DMS79 (cell line): ENCODE measurements at regions not wholly inside any gene's neighbourhood (a gene's known extent, or its start where the extent isn't known, plus 50 kb on each side); places are given as distances from the start of the nearest gene placed in this dataset.
"Not testable (repeated sequence)": the region's sequence is repeated elsewhere in the genome, so short reads cannot be mapped to it uniquely, and the experiment has no call there.

Source experiments
- DNase-seq: peaks from one replicate; lab custom pipeline; 2025; lab: John Stamatoyannopoulos, UW

GRCh38 chr3:78313332-78313731 lies 1273.4 kb downstream of the ROBO2 start:
- no peak for DNase-seq

DNA sequence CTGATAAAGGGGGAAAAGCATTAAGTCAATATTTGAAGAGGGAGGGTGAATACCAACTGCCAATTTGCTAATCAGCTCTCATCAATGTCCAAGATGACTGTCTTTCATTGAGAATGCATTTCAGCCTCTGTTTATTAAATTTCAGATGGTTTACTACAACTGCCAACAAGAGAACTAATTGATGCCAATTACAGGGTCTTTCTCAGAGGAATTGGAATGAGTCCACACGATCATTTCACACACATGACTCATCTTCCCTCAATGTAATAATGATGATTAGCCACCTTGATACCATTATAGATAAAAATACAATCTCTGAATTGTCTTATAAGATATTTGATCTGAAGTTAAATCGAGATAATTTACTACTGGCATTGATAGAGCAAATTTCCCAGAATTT lies 1274.4 kb downstream of the ROBO2 start:
- no peak for DNase-seq

DNA sequence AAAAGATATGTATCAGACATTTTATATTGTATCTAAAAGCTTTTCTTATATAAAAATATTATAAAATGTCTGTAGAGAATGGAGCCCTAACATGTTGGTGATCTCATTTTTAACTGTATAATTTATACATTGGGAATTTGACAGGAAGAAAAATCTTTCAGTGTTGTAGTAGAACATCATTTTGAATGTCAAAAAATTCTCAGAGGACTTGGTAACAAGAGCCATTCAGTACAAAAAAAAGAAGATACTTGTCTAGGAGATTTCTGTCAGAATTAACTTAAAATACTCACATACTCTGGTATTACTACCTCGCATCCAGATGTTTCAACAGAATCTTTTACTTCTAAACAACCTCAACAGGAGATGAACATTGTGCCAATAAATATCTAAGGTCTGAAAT lies 1277.9 kb downstream of the ROBO2 start:
- no peak for DNase-seq

- DNase-seq = no peak
Observed at GRCh38 chr3:78322780-78323179, 1282.9 kb downstream of the ROBO2 start.

DNA sequence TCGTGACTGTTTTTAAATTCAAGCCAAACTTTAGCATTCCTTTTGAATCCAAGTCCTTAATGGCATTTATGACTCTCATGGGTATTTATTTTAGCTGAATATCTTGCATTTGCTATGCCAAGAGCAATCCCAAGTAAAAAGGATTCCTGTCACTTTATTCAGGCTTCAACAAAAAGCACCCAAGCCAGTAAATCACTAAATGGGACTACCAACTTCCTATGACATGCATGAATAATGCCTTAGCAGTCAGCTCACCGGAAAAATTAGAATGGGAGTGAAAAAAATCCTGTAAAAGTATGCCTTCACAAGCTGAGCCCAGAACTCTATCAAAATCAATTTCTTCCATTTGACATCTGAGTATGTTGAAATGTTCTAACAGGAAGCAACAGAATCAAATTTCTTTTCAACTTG lies 1297.9 kb downstream of the ROBO2 start:
- DNase-seq = no peak

DNA sequence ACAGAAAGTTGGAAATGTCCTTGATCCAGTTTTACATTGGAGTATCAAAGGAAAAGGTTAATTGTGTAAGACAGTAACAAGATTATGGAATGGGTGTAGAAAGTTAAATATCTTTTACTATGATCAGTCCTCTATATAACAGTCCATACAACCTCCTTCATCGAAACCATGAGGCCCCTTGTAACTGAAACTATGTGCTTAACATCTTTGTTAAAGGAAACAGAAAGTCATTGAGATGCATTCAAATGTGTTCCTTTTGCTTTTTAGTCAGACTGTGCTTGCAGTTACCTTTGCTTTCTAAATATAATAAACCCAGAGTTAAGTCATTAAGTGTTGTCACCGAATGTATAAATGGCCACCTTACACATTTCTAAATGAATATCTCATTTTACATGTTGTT lies 1298.5 kb downstream of the ROBO2 start:
- no peak for DNase-seq

DNA sequence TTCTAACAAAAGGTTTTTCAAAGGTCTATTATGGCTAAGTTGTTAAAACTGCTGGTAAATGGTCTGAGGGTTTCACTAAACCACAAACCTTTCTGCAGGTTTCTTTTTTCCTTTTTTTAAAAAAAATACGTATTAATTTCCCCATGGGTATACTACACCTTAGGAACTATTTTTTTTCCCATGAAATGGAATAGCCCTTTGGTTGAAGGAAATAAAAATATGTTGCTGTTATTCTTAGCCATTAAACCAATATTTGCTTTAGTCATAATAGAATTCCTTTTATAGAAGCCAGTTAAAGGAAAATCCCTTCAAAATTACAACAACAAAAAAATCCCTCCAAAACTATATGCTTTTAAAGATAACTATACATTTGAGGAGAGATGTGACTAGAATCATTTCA lies 1303.3 kb downstream of the ROBO2 start:
- no peak for DNase-seq

DNA sequence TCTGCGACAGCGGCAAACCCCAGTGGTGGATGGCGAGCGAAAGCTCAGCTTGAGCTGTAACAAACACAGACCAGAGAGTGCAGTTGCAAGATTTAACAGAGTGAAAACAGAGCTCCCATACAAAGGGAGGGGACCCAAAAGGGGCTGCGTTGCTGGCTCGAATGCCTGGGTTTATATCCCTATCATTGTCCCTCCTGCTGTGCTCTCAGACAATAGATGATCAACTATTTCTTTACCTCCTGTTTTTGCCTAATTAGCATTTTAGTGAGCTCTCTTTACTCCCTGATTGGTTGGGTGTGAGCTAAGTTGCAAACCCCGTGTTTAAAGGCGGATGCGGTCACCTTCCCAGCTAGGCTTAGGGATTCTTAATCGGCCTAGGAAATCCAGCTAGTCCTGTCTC lies 1304.4 kb downstream of the ROBO2 start:
- not testable (repeated sequence) for DNase-seq

GRCh38 chr3:78344918-78345317 lies 1305.0 kb downstream of the ROBO2 start:
- no peak for DNase-seq

DNA sequence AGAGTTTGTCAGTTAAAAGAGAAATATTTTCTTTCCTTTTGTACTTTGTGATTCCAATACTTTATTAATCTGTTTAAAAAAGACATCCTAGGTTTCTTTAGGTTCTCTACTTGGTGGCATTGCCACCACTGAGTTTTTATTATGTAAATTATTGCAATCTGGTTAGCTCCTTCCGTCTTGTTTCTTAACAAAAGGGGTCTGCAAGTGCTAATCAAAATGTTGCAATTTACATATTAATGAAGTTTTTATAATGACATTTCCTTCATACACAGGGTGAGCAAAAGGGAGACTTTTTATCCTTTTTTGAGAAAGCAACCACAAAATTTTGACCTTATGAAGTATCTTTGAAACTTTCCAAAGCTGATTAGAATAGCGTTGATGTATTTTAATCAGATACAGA lies 1307.3 kb downstream of the ROBO2 start:
- DNase-seq = no peak

GRCh38 chr3:78348664-78349063 lies 1308.8 kb downstream of the ROBO2 start:
- DNase-seq = no peak

DNA sequence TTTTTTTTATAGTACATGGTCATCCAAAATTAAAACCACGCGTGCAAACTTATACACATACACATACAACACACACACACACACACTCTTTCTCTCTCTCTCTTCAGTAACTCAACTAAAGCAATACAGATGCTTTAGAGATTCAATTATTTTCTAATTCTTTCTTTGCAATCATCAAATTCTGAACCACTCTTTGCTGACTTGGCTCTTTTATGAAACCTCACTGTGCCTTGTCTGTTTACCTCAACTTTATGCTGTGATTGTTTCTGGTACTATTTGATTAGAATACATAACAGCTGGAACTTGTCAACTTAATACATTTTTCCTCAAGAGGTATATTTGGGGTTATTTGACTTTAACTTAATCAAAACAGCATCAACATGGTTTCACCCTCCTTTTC lies 1309.7 kb downstream of the ROBO2 start:
- DNase-seq = no peak

DNA sequence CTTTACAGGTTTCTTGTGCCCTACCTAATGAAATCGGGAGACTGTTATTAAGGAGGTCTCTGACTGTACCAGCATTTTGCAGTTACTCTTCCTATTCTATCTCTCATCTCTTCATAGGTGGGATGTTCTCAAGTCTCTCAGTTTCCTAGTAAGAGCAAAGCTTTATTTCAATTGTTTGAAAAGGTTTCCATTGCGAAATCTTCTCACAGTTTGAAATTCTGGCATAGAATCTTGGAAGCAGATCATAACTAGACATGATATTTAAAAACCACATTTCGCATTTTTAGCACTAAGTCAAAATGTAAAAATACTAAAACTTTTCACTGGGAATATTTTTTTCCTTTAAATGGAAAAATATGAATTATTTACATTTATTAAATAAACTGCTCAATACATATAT lies 1311.4 kb downstream of the ROBO2 start:
- DNase-seq = no peak

- no peak for DNase-seq
Observed at GRCh38 chr3:78353231-78353630, 1313.3 kb downstream of the ROBO2 start.

- no peak for DNase-seq
Observed at GRCh38 chr3:78360849-78361248, 1321.0 kb downstream of the ROBO2 start.

DNA sequence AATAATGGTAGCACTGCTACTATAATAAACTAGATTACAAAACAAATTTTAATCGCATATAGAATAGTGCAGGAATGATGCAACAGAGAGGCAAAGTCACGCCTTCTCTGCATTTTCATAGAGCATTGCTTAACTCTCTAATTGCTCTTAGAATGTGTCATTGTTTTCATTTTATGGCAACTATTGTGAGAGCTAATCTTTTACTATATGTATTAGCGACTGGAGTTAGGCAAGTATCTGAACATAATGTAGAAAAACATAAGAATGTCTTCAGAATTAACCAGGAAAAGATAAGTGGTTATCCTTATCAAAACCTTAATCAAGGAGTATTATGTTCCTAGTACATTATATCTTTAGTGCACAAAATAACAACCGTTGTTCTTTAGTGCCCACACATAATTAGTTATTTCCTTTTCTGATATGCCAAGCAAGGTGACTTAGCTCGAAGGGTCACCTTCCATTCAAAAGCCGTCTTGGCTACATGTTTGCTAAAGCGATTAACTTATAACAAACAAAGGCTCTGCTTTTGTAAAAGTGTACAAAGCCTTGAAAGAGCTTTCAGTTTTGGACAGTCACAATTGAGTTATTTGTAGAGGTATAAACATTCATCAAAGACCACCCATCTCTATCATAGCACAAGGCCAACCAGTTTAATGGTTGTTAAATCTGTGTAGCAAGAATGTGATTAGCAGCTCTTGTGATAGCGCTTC lies 1328.9 kb downstream of the ROBO2 start:
- DNase-seq = no peak

DNA sequence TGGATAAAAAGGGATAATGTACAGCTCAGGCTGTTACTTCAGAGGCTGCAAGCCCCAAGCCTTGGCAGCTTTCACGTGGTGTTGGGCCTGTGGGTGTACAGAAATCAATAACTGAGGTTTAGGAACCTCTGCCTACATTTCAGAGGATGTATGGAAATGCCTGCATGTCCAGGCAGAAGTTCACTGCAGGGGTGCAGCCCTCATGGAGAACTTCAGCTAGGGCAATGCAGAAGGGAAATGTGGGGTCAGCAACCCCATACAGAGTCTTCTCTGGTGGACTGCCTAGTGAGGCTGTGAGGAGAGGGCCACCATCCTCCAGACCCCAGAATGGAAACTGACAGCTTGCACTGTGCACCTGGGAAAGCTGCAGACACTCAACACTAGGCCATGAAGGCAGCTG lies 1350.3 kb downstream of the ROBO2 start:
- no peak for DNase-seq

DNA sequence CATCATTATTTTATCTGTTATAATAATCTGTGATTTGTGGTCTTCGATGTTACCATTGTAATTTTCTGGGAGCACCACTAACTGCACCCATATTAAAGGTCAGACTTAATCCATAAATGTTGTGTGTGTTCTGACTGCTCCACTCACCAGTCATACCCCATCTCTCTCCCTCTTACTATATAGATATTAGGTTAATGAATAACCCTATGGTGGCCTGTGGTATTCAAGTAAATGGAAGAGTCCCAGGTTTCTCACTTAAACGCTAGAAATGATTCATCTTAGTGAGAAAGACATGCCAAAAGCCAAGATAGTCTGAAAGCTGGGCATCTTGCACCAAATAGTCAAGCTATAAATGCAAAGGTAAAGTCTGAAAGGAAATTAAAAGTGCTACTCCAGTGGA lies 1358.5 kb downstream of the ROBO2 start:
- no peak for DNase-seq

- peak; percentile 50 for DNase-seq
Observed at GRCh38 chr3:78402720-78403119, 1362.8 kb downstream of the ROBO2 start.

- no peak for DNase-seq
Observed at GRCh38 chr3:78405745-78406144, 1362.1 kb downstream of the ROBO1 start.

- DNase-seq = no peak
Observed at GRCh38 chr3:78406396-78406795, 1361.4 kb downstream of the ROBO1 start.

GRCh38 chr3:78410077-78410476 lies 1357.7 kb downstream of the ROBO1 start:
- no peak for DNase-seq

DNA sequence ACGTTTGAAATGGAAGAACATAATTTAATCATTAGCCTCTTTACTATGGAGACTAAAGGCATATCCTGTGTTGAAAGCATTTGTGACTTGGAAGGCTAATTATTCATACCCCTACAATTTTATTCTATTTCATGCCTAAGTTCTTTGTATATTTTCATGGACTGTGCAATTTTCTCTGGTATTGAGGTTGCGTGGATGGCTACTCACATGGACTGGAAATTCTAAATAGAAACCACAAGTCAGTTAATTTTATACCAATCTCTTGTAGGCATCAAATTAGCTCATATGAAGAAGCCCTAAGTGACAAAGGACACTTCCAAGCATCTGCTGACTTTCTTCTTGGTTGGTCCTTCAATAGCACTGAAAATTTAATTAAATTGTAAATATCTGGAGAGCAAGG lies 1353.5 kb downstream of the ROBO1 start:
- peak; percentile 75 for DNase-seq

DNA sequence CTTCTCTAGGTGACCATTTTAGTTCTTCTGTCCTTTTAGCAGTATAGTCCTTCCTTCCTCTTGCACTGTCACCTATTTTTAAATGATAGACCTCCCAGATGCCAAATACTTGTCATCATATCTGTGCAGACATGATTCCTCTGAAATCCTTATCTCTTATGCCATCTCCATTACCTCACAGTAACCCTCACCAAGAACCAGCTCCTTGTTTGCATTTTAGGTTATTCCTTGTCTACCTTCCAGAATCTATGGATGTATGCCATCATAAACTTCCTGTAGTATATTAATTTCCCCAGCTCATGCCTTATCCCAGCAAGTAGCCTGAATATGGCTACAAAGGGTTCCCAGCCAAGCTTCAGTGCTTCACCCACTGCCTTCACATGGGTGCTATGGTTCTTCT lies 1347.2 kb downstream of the ROBO1 start:
- DNase-seq = no peak
